ENCODE measurements at regions not wholly inside any gene's neighbourhood (a gene's known extent, or its start where the extent isn't known, plus 50 kb on each side); places are given as distances from the start of the nearest gene placed in this dataset.

DNA sequence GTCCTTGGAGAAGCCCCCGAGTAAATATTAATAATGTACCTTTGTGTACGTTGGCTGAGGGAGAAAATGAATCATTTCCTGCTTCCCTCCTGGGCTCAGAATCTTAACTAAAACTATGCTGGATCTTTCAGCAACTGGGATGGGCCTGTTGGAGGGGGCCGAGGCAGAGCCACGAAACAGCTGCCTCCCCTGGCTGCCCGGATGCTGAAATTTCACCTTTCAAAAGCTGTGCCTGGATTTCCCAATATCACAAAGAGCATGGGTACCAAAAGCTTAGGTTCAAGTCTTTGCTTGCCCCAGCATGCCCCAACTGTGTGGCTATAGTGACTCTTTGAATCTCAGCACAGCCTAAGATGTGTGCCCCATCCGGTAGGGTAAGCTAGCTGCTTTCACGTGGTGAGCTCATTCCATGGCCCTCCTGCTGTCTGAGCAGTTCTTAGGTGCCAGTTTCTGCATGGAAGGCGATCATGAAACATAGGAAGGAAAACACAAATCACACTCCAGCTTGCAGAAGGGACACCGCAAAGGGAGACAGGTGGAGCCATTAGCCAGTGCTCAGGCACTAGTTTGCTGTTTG lies 473.5 kb downstream of the PTPRU start:
- Mint-ChIP-seq H3K36me3 (ENCODE audit: insufficient read depth) (no peaks in the 10 kb centered on the region), H3K9me3 (ENCODE audit: low read depth) (no peaks in the 10 kb centered on the region), H3K4me1 (ENCODE audit: low read depth) (no peaks in the 10 kb centered on the region), H3K27ac (no peak overlapping the region), H3K4me3 (ENCODE audit: low read depth) (no peak overlapping the region), H3K27me3 (peaks cover 17% of the 10 kb centered on the region)
- TF ChIP-seq, protein P1, sequence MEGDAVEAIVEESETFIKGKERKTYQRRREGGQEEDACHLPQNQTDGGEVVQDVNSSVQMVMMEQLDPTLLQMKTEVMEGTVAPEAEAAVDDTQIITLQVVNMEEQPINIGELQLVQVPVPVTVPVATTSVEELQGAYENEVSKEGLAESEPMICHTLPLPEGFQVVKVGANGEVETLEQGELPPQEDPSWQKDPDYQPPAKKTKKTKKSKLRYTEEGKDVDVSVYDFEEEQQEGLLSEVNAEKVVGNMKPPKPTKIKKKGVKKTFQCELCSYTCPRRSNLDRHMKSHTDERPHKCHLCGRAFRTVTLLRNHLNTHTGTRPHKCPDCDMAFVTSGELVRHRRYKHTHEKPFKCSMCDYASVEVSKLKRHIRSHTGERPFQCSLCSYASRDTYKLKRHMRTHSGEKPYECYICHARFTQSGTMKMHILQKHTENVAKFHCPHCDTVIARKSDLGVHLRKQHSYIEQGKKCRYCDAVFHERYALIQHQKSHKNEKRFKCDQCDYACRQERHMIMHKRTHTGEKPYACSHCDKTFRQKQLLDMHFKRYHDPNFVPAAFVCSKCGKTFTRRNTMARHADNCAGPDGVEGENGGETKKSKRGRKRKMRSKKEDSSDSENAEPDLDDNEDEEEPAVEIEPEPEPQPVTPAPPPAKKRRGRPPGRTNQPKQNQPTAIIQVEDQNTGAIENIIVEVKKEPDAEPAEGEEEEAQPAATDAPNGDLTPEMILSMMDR (IDR thresholded peaks at IDR 0.05; ENCODE audit: unreplicated experiment): no peak
- no peak for DNase-seq (ENCODE audit: low spot score, unreplicated experiment)

DNA sequence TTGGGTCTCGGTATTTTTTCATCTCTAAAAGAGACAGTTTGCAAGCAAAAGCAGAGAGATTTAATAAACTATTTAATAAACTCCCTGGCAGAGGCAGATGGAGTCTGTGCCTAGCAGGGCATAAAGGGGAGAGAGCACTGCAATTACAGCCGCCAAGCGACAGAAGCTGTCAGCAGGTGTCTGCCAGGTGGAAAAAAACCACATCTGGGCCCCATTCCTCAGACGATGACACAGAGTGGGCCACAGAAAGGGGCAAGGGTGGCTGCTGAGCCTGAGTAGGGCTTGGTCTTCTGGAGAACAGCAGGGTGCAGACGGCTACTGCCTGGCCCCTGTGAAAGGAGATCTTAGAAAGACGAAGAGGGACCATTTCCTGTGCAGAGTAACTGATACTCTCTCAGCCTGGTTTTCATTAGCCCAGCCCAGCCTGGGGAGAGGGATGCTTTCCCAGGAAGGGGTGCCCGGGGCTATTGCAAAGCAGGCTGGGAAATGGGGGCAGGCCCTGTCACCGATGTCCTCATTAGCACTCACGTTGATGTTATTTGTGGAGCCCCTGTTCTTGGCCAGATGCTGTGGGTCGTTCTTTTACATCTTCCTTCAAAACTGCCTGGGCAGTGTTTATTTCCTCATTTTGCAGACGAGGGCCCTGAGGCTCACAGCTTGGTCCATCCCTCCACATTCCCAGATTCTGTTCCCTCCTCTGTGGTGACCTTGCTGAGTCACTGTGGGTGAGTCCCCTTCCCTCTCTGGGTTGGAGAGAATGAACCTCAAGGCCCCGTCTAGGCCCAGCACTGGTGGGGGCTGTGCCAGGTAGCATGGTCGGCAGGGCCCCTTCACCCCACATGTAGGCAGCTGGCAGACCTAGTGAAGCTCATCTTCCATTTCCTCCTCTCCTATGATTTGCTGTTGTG lies 472.7 kb downstream of the PTPRU start:
- Mint-ChIP-seq H3K9me3 (ENCODE audit: low read depth) (no peaks in the 10 kb centered on the region), H3K4me1 (ENCODE audit: low read depth) (peaks cover 2% of the 10 kb centered on the region), H3K4me3 (ENCODE audit: low read depth) (no peak overlapping the region), H3K36me3 (ENCODE audit: insufficient read depth) (no peaks in the 10 kb centered on the region), H3K27ac (peak overlapping the region; percentile 49), H3K27me3 (peaks cover 19% of the 10 kb centered on the region)
- TF ChIP-seq, protein P1 (IDR thresholded peaks at IDR 0.05; ENCODE audit: unreplicated experiment): no peak
- DNase-seq (ENCODE audit: low spot score, unreplicated experiment): no peak

GRCh38 chr1:29708381-29708780 lies 472.1 kb downstream of the PTPRU start:
- H3K9me3 Mint-ChIP-seq (ENCODE audit: low read depth): no peaks in the 10 kb centered on the region
- H3K4me3 Mint-ChIP-seq (ENCODE audit: low read depth): no peak overlapping the region
- TF ChIP-seq, protein P1 (IDR thresholded peaks at IDR 0.05; ENCODE audit: unreplicated experiment): no peak
- no peaks in the 10 kb centered on the region for H3K36me3 Mint-ChIP-seq (ENCODE audit: insufficient read depth)
- no peak overlapping the region for H3K27ac Mint-ChIP-seq
- DNase-seq (ENCODE audit: low spot score, unreplicated experiment): no peak
- H3K27me3 Mint-ChIP-seq: peaks cover 20% of the 10 kb centered on the region
- H3K4me1 Mint-ChIP-seq (ENCODE audit: low read depth): peaks cover 5% of the 10 kb centered on the region

GRCh38 chr1:29707796-29708195 lies 471.5 kb downstream of the PTPRU start:
- Mint-ChIP-seq H3K27ac (no peak overlapping the region), H3K36me3 (ENCODE audit: insufficient read depth) (no peaks in the 10 kb centered on the region), H3K9me3 (ENCODE audit: low read depth) (no peaks in the 10 kb centered on the region), H3K27me3 (peaks cover 20% of the 10 kb centered on the region), H3K4me1 (ENCODE audit: low read depth) (peaks cover 5% of the 10 kb centered on the region), H3K4me3 (ENCODE audit: low read depth) (no peak overlapping the region)
- no peak for DNase-seq (ENCODE audit: low spot score, unreplicated experiment)
- TF ChIP-seq, protein P1 (IDR thresholded peaks at IDR 0.05; ENCODE audit: unreplicated experiment): no peak

GRCh38 chr1:29706936-29707335 lies 470.6 kb downstream of the PTPRU start:
- Mint-ChIP-seq H3K4me1 (ENCODE audit: low read depth) (peaks cover 5% of the 10 kb centered on the region), H3K4me3 (ENCODE audit: low read depth) (no peak overlapping the region), H3K27me3 (peaks cover 20% of the 10 kb centered on the region), H3K9me3 (ENCODE audit: low read depth) (no peaks in the 10 kb centered on the region), H3K27ac (no peak overlapping the region), H3K36me3 (ENCODE audit: insufficient read depth) (no peaks in the 10 kb centered on the region)
- DNase-seq (ENCODE audit: low spot score, unreplicated experiment): peak; percentile 52
- TF ChIP-seq, protein P1 (IDR thresholded peaks at IDR 0.05; ENCODE audit: unreplicated experiment): peak; percentile 55

Measured in progenitor cell of endocrine pancreas (in vitro differentiated cells).